H1 (cell line): ENCODE measurements at regions not wholly inside any gene's neighbourhood (a gene's known extent, or its start where the extent isn't known, plus 50 kb on each side); places are given as distances from the start of the nearest gene placed in this dataset.

Source experiments
- CBX5 ChIP-seq: fragments of 300-800, 300-1000 bp; sonication (generic); IDR thresholded peaks from 2 replicates; pipeline ENCODE4 v1.7.1; 2016; ENCODE audit warnings: antibody characterized with exemption, low read length, low read depth
- CREB1 ChIP-seq: IDR thresholded peaks from 2 replicates; pipeline ENCODE4 v1.6.1; 2012; ENCODE audit warnings: inconsistent platforms
- CTCF ChIP-seq, 3 experiments: IDR thresholded peaks; 1 replicate in 2 of 3; 2 replicates in 1 of 3; pipeline versions ENCODE4 v1.5.1 to v1.6.1; 2011; ENCODE audit warnings: low read length in 3 of 3, mild to moderate bottlenecking in 3 of 3, inconsistent platforms in 2 of 3, low read depth in 1 of 3, moderate library complexity in 1 of 3; ENCODE audit not compliant: insufficient read depth in 1 of 3; ENCODE audit errors: control extremely low read depth in 1 of 3
- EP300 ChIP-seq, 2 experiments: IDR thresholded peaks; 1 replicate in 1 of 2; 2 replicates in 1 of 2; pipeline ENCODE4 v1.6.1; 2011 to 2012; ENCODE audit warnings: low read depth in 2 of 2, low read length in 2 of 2, mild to moderate bottlenecking in 2 of 2, borderline replicate concordance in 1 of 2, inconsistent platforms in 1 of 2, moderate library complexity in 1 of 2
- EZH2 ChIP-seq: fragments of 200-600 bp; sonication (generic); IDR thresholded peaks from 2 replicates; pipeline ENCODE4 v1.7.1; 2012; ENCODE audit warnings: low read depth, mild to moderate bottlenecking, moderate library complexity, low read length, inconsistent platforms; ENCODE audit not compliant: severe bottlenecking
- KDM1A ChIP-seq: fragments of 200-600, 300-600 bp; sonication (generic); IDR thresholded peaks from 2 replicates; pipeline ENCODE4 v1.7.1; 2016; ENCODE audit warnings: mild to moderate bottlenecking, low read length, borderline replicate concordance
- POLR2A ChIP-seq, 2 experiments: IDR thresholded peaks; 1 replicate in 1 of 2; 2 replicates in 1 of 2; pipeline ENCODE4 v1.6.1; 2011; ENCODE audit warnings: low read depth in 2 of 2, low read length in 2 of 2, mild to moderate bottlenecking in 2 of 2; ENCODE audit errors: control extremely low read depth in 1 of 2
- RAD21 ChIP-seq, 2 experiments: IDR thresholded peaks in 1 of 2; conservative IDR thresholded peaks in 1 of 2; 2 replicates each; pipeline ENCODE4 v1.6.1; 2011; ENCODE audit warnings: low read depth in 2 of 2, low read length in 2 of 2, improper control_type of control experiment in 1 of 2, inconsistent platforms in 1 of 2, mild to moderate bottlenecking in 1 of 2, moderate library complexity in 1 of 2
- SIN3A ChIP-seq, 2 experiments: IDR thresholded peaks in 1 of 2; conservative IDR thresholded peaks in 1 of 2; 2 replicates each; pipeline ENCODE4 v1.6.1; 2011 to 2012; ENCODE audit warnings: low read length in 2 of 2, improper control_type of control experiment in 1 of 2, low read depth in 1 of 2, mild to moderate bottlenecking in 1 of 2

GRCh38 chr18:43888598-43888997 lies 611.3 kb upstream of the SYT4 start:
- TF ChIP-seq EZH2 (no peak), KDM1A (no peak), CREB1 (no peak), CTCF (IDR thresholded peaks at IDR 0.05; ENCODE audit: control extremely low read depth in 1 of 3, insufficient read depth in 1 of 3, low read depth in 1 of 3, low read length in 3 of 3) (no peak), POLR2A (IDR thresholded peaks at IDR 0.05; ENCODE audit: control extremely low read depth in 1 of 2, low read depth in 2 of 2, low read length in 2 of 2) (no peak), CBX5 (no peak), RAD21 (IDR thresholded peaks at IDR 0.05 in 1 of 2, conservative IDR thresholded peaks at IDR 0.05 in 1 of 2; ENCODE audit: low read depth in 2 of 2, low read length in 2 of 2) (no peak), EP300 (IDR thresholded peaks at IDR 0.05; ENCODE audit: borderline replicate concordance in 1 of 2, low read depth in 2 of 2, low read length in 2 of 2) (no peak), SIN3A (conservative IDR thresholded peaks at IDR 0.05 in 1 of 2, IDR thresholded peaks at IDR 0.05 in 1 of 2; ENCODE audit: low read depth in 1 of 2, low read length in 2 of 2) (no peak)
